H1 (cell line): ENCODE measurements at regions not wholly inside any gene's neighbourhood (a gene's known extent, or its start where the extent isn't known, plus 50 kb on each side); places are given as distances from the start of the nearest gene placed in this dataset.

ENCODE experiments used
- CHD2 ChIP-seq: IDR thresholded peaks from 2 replicates; pipeline ENCODE4 v1.6.1; 2012; ENCODE audit warnings: low read length, improper control_type of control experiment
- EP300 ChIP-seq, 2 experiments: IDR thresholded peaks; 1 replicate in 1 of 2; 2 replicates in 1 of 2; pipeline ENCODE4 v1.6.1; 2011 to 2012; ENCODE audit warnings: low read depth in 2 of 2, low read length in 2 of 2, mild to moderate bottlenecking in 2 of 2, borderline replicate concordance in 1 of 2, inconsistent platforms in 1 of 2, moderate library complexity in 1 of 2
- YY1 ChIP-seq: IDR thresholded peaks from 2 replicates; pipeline ENCODE4 v1.6.1; 2011; ENCODE audit warnings: low read depth, mild to moderate bottlenecking, low read length
- TF ChIP-seq, protein P1 (sequence below), 3 experiments: IDR thresholded peaks; 1 replicate in 2 of 3; 2 replicates in 1 of 3; pipeline versions ENCODE4 v1.5.1 to v1.6.1; 2011; ENCODE audit warnings: low read length in 3 of 3, mild to moderate bottlenecking in 3 of 3, inconsistent platforms in 2 of 3, low read depth in 1 of 3, moderate library complexity in 1 of 3; ENCODE audit not compliant: insufficient read depth in 1 of 3; ENCODE audit errors: control extremely low read depth in 1 of 3

DNA sequence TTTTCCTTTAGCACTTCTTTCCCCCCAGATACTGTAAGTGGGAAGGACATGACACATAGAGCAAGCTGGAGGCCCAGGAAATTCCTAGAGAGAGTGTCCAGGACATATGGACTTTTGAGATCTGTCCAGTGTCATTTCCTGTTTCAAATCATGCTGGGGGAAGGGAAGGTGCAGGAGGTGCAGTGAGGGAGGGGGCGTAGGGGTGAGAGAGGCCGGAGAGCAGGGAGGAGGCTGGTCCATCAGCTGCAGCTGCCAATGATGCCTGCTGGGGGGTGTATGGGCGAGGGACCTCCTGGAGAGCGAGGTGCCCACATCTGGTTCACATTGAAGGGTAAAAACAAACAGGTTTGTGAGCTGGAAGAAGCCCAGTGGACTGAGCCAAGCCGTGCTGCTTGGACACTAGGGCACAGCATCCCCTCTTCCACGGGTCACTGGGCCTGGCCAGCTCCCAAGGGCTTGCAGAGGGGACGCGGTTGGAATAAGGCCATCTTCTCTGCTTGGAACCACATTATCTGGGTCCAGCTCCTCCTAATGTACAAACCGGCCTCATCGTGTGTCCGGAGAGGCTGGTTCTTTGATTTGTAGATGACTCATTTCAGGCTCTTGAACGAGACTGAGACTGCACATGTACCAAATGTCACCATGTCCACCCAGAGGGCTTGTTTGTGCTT lies 70.4 kb upstream of the SMURF2 start:
- TF ChIP-seq CHD2 (no peak), EP300 (IDR thresholded peaks at IDR 0.05; ENCODE audit: borderline replicate concordance in 1 of 2, low read depth in 2 of 2, low read length in 2 of 2) (no peak), YY1 (no peak)
- TF ChIP-seq, protein P1, sequence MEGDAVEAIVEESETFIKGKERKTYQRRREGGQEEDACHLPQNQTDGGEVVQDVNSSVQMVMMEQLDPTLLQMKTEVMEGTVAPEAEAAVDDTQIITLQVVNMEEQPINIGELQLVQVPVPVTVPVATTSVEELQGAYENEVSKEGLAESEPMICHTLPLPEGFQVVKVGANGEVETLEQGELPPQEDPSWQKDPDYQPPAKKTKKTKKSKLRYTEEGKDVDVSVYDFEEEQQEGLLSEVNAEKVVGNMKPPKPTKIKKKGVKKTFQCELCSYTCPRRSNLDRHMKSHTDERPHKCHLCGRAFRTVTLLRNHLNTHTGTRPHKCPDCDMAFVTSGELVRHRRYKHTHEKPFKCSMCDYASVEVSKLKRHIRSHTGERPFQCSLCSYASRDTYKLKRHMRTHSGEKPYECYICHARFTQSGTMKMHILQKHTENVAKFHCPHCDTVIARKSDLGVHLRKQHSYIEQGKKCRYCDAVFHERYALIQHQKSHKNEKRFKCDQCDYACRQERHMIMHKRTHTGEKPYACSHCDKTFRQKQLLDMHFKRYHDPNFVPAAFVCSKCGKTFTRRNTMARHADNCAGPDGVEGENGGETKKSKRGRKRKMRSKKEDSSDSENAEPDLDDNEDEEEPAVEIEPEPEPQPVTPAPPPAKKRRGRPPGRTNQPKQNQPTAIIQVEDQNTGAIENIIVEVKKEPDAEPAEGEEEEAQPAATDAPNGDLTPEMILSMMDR (IDR thresholded peaks at IDR 0.05; ENCODE audit: control extremely low read depth in 1 of 3, insufficient read depth in 1 of 3, low read depth in 1 of 3, low read length in 3 of 3): no peak
